ENCODE measurements at regions not wholly inside any gene's neighbourhood (a gene's known extent, or its start where the extent isn't known, plus 50 kb on each side); places are given as distances from the start of the nearest gene placed in this dataset.

DNA sequence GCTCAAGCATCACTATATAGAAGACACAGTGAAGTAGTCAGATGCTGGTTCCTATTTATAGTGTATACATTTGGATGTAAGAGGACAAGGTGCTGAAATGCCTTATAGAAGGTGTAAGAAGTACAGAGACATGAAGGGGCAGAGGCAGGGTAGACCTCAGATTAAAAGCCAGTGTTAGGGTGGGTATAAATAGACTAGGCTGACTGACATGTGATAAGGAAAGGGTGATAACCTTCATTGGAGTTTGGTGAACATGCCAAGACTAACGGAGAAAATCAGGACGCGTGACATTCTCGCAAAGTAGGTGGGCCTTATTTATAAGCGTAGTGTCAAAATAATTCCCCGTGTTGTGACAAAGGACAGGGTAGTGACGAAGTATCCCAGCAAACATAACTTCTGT, 59.1 kb upstream of the HRH2 start:
- ATAC-seq (no peak), DNase-seq (ENCODE audit: low read depth, low spot score) (no peak)
- Histone ChIP-seq H3K36me3 (ENCODE audit: control insufficient read depth in 1 of 2, insufficient read depth in 2 of 2, low read length in 2 of 2) (no peaks in the 10 kb centered on the region), H3K4me3 (replicated peaks in 1 of 2; ENCODE audit: low read depth in 1 of 2, low read length in 2 of 2) (no peak overlapping the region), H3K9me3 (ENCODE audit: control insufficient read depth in 1 of 2, insufficient read depth in 1 of 2, low read depth in 1 of 2, low read length in 2 of 2) (no peaks in the 10 kb centered on the region), H3K4me1 (ENCODE audit: control insufficient read depth in 1 of 2, insufficient read depth in 2 of 2, low read length in 2 of 2) (no peaks in the 10 kb centered on the region), H3K9ac (ENCODE audit: low read length) (no peak overlapping the region), H3K79me2 (ENCODE audit: insufficient read depth, low read length) (no peaks in the 10 kb centered on the region), H3K9me2 (ENCODE audit: insufficient read depth) (no peaks in the 10 kb centered on the region), H3K27me3 (ENCODE audit: insufficient read depth, low read length) (peaks cover 6% of the 10 kb centered on the region), H4K20me1 (ENCODE audit: insufficient read depth) (no peaks in the 10 kb centered on the region), H2AFZ (ENCODE audit: low read depth, low read length, poor library complexity, severe bottlenecking) (no peak overlapping the region), H3K27ac (ENCODE audit: low read depth, low read length) (no peak overlapping the region), H3K4me2 (ENCODE audit: low read length) (no peak overlapping the region)
- no TSS peak for BruUV-seq (replicated peaks)
- TF ChIP-seq, protein P1, sequence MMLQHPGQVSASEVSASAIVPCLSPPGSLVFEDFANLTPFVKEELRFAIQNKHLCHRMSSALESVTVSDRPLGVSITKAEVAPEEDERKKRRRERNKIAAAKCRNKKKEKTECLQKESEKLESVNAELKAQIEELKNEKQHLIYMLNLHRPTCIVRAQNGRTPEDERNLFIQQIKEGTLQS (IDR thresholded peaks at IDR 0.05), result no peak
- no peak for TF ChIP-seq SRF (IDR thresholded peaks at IDR 0.05; ENCODE audit: low read depth)
- no peak for TF ChIP-seq ZNF274 (IDR thresholded peaks at IDR 0.05; ENCODE audit: low read depth, low read length)
- TF ChIP-seq, protein P2, sequence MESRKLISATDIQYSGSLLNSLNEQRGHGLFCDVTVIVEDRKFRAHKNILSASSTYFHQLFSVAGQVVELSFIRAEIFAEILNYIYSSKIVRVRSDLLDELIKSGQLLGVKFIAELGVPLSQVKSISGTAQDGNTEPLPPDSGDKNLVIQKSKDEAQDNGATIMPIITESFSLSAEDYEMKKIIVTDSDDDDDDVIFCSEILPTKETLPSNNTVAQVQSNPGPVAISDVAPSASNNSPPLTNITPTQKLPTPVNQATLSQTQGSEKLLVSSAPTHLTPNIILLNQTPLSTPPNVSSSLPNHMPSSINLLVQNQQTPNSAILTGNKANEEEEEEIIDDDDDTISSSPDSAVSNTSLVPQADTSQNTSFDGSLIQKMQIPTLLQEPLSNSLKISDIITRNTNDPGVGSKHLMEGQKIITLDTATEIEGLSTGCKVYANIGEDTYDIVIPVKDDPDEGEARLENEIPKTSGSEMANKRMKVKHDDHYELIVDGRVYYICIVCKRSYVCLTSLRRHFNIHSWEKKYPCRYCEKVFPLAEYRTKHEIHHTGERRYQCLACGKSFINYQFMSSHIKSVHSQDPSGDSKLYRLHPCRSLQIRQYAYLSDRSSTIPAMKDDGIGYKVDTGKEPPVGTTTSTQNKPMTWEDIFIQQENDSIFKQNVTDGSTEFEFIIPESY (IDR thresholded peaks at IDR 0.05; ENCODE audit: extremely low read depth, insufficient replicate concordance, low read length), result no peak
- TF ChIP-seq POLR2A (IDR thresholded peaks at IDR 0.05; ENCODE audit: borderline replicate concordance, extremely low read depth, insufficient read depth, insufficient read length), result no peak
- TF ChIP-seq, protein P3, sequence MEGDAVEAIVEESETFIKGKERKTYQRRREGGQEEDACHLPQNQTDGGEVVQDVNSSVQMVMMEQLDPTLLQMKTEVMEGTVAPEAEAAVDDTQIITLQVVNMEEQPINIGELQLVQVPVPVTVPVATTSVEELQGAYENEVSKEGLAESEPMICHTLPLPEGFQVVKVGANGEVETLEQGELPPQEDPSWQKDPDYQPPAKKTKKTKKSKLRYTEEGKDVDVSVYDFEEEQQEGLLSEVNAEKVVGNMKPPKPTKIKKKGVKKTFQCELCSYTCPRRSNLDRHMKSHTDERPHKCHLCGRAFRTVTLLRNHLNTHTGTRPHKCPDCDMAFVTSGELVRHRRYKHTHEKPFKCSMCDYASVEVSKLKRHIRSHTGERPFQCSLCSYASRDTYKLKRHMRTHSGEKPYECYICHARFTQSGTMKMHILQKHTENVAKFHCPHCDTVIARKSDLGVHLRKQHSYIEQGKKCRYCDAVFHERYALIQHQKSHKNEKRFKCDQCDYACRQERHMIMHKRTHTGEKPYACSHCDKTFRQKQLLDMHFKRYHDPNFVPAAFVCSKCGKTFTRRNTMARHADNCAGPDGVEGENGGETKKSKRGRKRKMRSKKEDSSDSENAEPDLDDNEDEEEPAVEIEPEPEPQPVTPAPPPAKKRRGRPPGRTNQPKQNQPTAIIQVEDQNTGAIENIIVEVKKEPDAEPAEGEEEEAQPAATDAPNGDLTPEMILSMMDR (IDR thresholded peaks at IDR 0.05 in 2 of 3, conservative IDR thresholded peaks at IDR 0.05 in 1 of 3; ENCODE audit: borderline replicate concordance in 1 of 3, insufficient read depth in 1 of 3, low read depth in 2 of 3, low read length in 2 of 3), result no peak
- CTCF ChIA-PET, result no interaction called here
- intact Hi-C loops (cut with micrococcal nuclease), result no loop called here
- POLR2A ChIA-PET, result no interaction called here
- RAD21 ChIA-PET (ENCODE audit: low non-redundant PET in 1 of 2, low total read pairs in 2 of 2, uncharacterized antibody in 2 of 2, unreplicated experiment in 2 of 2), result no interaction called here

Measured in HCT116 (cell line).